ENCODE measurements at regions not wholly inside any gene's neighbourhood (a gene's known extent, or its start where the extent isn't known, plus 50 kb on each side); places are given as distances from the start of the nearest gene placed in this dataset.

GRCh38 chr21:28624626-28625025 lies 368.1 kb downstream of the LTN1 start:
- DNase-seq (ENCODE audit: low spot score in 2 of 2): no peak
- no peak for TF ChIP-seq POLR2A (IDR thresholded peaks at IDR 0.05)
- TF ChIP-seq POLR2AphosphoS5 (IDR thresholded peaks at IDR 0.05): no peak
- no peak for TF ChIP-seq CTCF (IDR thresholded peaks at IDR 0.05)
- TF ChIP-seq EP300 (IDR thresholded peaks at IDR 0.05): no peak
- no peaks in the 10 kb centered on the region for H3K9me3 ChIP-seq
- H3K4me3 ChIP-seq: no peak overlapping the region
- 86% methylated on average over 1 of the region's 1 CpG for WGBS
- no peaks in the 10 kb centered on the region for H3K36me3 ChIP-seq
- no peaks in the 10 kb centered on the region for H3K4me1 ChIP-seq
- H3K27me3 ChIP-seq: no peaks in the 10 kb centered on the region
- H3K27ac ChIP-seq: no peak overlapping the region

GRCh38 chr21:28617300-28617699 lies 375.4 kb downstream of the LTN1 start:
- TF ChIP-seq EP300 (IDR thresholded peaks at IDR 0.05) (no peak), POLR2A (IDR thresholded peaks at IDR 0.05) (no peak), POLR2AphosphoS5 (IDR thresholded peaks at IDR 0.05) (no peak), CTCF (IDR thresholded peaks at IDR 0.05) (no peak)
- Histone ChIP-seq H3K4me3 (no peak overlapping the region), H3K9me3 (no peaks in the 10 kb centered on the region), H3K36me3 (no peaks in the 10 kb centered on the region), H3K27me3 (no peaks in the 10 kb centered on the region), H3K27ac (no peak overlapping the region), H3K4me1 (no peaks in the 10 kb centered on the region)
- DNase-seq (ENCODE audit: low spot score in 2 of 2): no peak
- WGBS: 87% methylated on average over 1 of the region's 1 CpG

GRCh38 chr21:28615276-28615675 lies 377.4 kb downstream of the LTN1 start:
- WGBS: 63% methylated on average over 3 of the region's 3 CpGs
- Histone ChIP-seq H3K4me1 (no peaks in the 10 kb centered on the region), H3K9me3 (no peaks in the 10 kb centered on the region), H3K27ac (no peak overlapping the region), H3K27me3 (no peaks in the 10 kb centered on the region), H3K36me3 (no peaks in the 10 kb centered on the region), H3K4me3 (no peak overlapping the region)
- no peak for TF ChIP-seq POLR2A (IDR thresholded peaks at IDR 0.05)
- TF ChIP-seq EP300 (IDR thresholded peaks at IDR 0.05): no peak
- TF ChIP-seq POLR2AphosphoS5 (IDR thresholded peaks at IDR 0.05): no peak
- no peak for TF ChIP-seq CTCF (IDR thresholded peaks at IDR 0.05)
- no peak for DNase-seq (ENCODE audit: low spot score in 2 of 2)

- Histone ChIP-seq H3K27me3 (no peaks in the 10 kb centered on the region), H3K9me3 (no peaks in the 10 kb centered on the region), H3K27ac (no peak overlapping the region), H3K36me3 (no peaks in the 10 kb centered on the region), H3K4me3 (no peak overlapping the region), H3K4me1 (no peaks in the 10 kb centered on the region)
- WGBS: 76% methylated on average over 2 of the region's 2 CpGs
- no peak for DNase-seq (ENCODE audit: low spot score in 2 of 2)
- TF ChIP-seq POLR2A (IDR thresholded peaks at IDR 0.05): no peak
- no peak for TF ChIP-seq CTCF (IDR thresholded peaks at IDR 0.05)
- no peak for TF ChIP-seq POLR2AphosphoS5 (IDR thresholded peaks at IDR 0.05)
Measured at GRCh38 chr21:28614791-28615190, 377.9 kb downstream of the LTN1 start.

- H3K36me3 ChIP-seq: no peaks in the 10 kb centered on the region
- H3K27ac ChIP-seq: no peak overlapping the region
- WGBS: 84% methylated on average over 5 of the region's 5 CpGs
- DNase-seq (ENCODE audit: low spot score in 2 of 2): no peak
- H3K4me1 ChIP-seq: no peaks in the 10 kb centered on the region
- H3K9me3 ChIP-seq: no peaks in the 10 kb centered on the region
- H3K4me3 ChIP-seq: no peak overlapping the region
- no peaks in the 10 kb centered on the region for H3K27me3 ChIP-seq
- TF ChIP-seq EP300 (IDR thresholded peaks at IDR 0.05) (no peak), POLR2A (IDR thresholded peaks at IDR 0.05) (no peak), CTCF (IDR thresholded peaks at IDR 0.05) (no peak), POLR2AphosphoS5 (IDR thresholded peaks at IDR 0.05) (no peak)
Measured at GRCh38 chr21:28608646-28609045, 384.0 kb downstream of the LTN1 start.

Measured in suprapubic skin (tissue), 4 donors.